OCI-LY1 (cell line): ENCODE measurements at regions not wholly inside any gene's neighbourhood (a gene's known extent, or its start where the extent isn't known, plus 50 kb on each side); places are given as distances from the start of the nearest gene placed in this dataset.

Experiments
- H2AFZ ChIP-seq: fragments of 200-600 bp; sonication (generic), shearing (Covaris generic); 2 replicates; pipeline ENCODE4 v1.6.0; 2014; ENCODE audit warnings: antibody characterized with exemption, mild to moderate bottlenecking, low read length
- H3F3A ChIP-seq: fragments of 200-600 bp; sonication (generic), shearing (Covaris generic); 2 replicates; pipeline ENCODE4 v1.6.0; 2014; ENCODE audit warnings: mild to moderate bottlenecking, antibody characterized with exemption, low read length, moderate library complexity; ENCODE audit not compliant: insufficient read depth
- H3K27ac ChIP-seq: fragments of 200-600 bp; sonication (generic); 2 replicates; pipeline ENCODE4 v1.5.1; 2014; ENCODE audit warnings: low read length, mixed run types, mild to moderate bottlenecking, low read depth; ENCODE audit not compliant: poor library complexity, severe bottlenecking
- H3K27me3 ChIP-seq: fragments of 200-600 bp; sonication (generic); 2 replicates; pipeline ENCODE4 v1.6.0; 2014; ENCODE audit warnings: antibody characterized with exemption, mild to moderate bottlenecking, low read length, moderate library complexity; ENCODE audit not compliant: insufficient read depth
- H3K36me3 ChIP-seq: fragments of 200-600 bp; sonication (generic); 2 replicates; pipeline ENCODE4 v1.6.1; 2014; ENCODE audit warnings: mild to moderate bottlenecking, antibody characterized with exemption, low read length, moderate library complexity, mixed read lengths; ENCODE audit not compliant: insufficient read depth
- H3K4me1 ChIP-seq: fragments of 200-600 bp; sonication (generic); 2 replicates; pipeline ENCODE4 v1.5.1; 2014; ENCODE audit warnings: mild to moderate bottlenecking, low read length, moderate library complexity; ENCODE audit not compliant: insufficient read depth, severe bottlenecking
- H3K4me2 ChIP-seq: fragments of 200-600 bp; sonication (generic), shearing (Covaris generic); 2 replicates; pipeline ENCODE4 v1.6.1; 2014; ENCODE audit warnings: low read length
- H3K4me3 ChIP-seq: fragments of 200-600 bp; sonication (generic); 2 replicates; pipeline ENCODE4 v1.5.1; 2014; ENCODE audit warnings: low read length, low read depth, mild to moderate bottlenecking, mixed read lengths; ENCODE audit not compliant: poor library complexity, severe bottlenecking
- H3K79me2 ChIP-seq: fragments of 200-600 bp; shearing (Covaris generic); 2 replicates; pipeline ENCODE4 v1.6.1; 2016; ENCODE audit warnings: mixed run types, low read length, mixed read lengths; ENCODE audit not compliant: insufficient read depth
- H3K9ac ChIP-seq: fragments of 200-600 bp; sonication (generic), shearing (Covaris generic); 2 replicates; pipeline ENCODE4 v1.6.1; 2014; ENCODE audit warnings: mild to moderate bottlenecking, low read length, mixed read lengths
- H3K9me2 ChIP-seq: fragments of 200-600 bp; sonication (generic), shearing (Covaris generic); 2 replicates; pipeline ENCODE4 v1.6.1; 2014; ENCODE audit warnings: low read depth, mild to moderate bottlenecking, low read length, mixed read lengths
- H3K9me3 ChIP-seq: fragments of 200-600 bp; shearing (Covaris generic); 2 replicates; pipeline ENCODE4 v1.6.1; 2014; ENCODE audit warnings: low read length, mixed read lengths
- H4K20me1 ChIP-seq: fragments of 200-600 bp; sonication (generic), shearing (Covaris generic); 2 replicates; pipeline ENCODE4 v1.6.0; 2016; ENCODE audit warnings: mild to moderate bottlenecking, low read length; ENCODE audit not compliant: insufficient read depth
- EZH2 ChIP-seq: fragments of 200-600 bp; sonication (generic), shearing (Covaris generic); IDR thresholded peaks from 2 replicates; pipeline ENCODE4 v1.8.0; 2017; ENCODE audit warnings: borderline replicate concordance, mixed run types, mild to moderate bottlenecking, antibody characterized with exemption, low read length, moderate library complexity, mixed read lengths
- TF ChIP-seq, protein P1 (sequence below): fragments of 200-600 bp; sonication (generic), shearing (Covaris generic); IDR thresholded peaks from 2 replicates; pipeline ENCODE4 v1.5.1; 2017; ENCODE audit warnings: mild to moderate bottlenecking, antibody characterized with exemption, low read length, moderate library complexity, mixed read lengths

DNA sequence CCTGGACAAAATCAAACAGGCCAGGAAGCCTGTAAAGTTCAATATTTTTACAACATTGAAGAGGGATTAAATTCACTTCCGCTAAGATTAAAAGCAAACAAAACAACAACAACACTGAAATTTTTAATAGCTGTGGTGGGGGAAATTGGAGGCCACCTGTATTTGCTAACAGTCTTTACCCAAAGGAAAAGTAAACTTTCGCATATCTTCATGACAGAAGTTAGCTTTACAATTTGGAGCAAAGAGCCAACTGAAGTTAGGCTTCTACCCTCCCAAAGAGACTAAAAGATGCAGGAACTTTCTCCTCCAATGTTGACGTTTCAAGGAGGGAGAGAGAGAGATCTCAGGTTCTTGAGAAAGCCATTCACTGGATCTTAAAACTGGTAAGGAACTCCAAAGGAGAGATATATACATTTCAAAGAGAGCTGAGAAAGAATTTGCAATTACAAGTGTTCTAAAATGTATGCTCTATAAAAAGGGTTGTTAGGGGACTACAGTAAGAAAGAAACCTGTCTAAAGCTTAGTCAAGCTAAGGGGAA, 349.2 kb upstream of the CDH9 start:
- Histone ChIP-seq H3K36me3 (no peaks in the 10 kb centered on the region), H3K4me1 (no peaks in the 10 kb centered on the region), H3K27me3 (no peaks in the 10 kb centered on the region), H3K27ac (no peak overlapping the region), H3F3A (no peaks in the 10 kb centered on the region), H3K9me3 (no peaks in the 10 kb centered on the region), H4K20me1 (no peaks in the 10 kb centered on the region), H3K79me2 (no peaks in the 10 kb centered on the region), H3K9me2 (no peaks in the 10 kb centered on the region), H3K4me3 (no peak overlapping the region), H2AFZ (no peak overlapping the region), H3K4me2 (no peak overlapping the region), H3K9ac (no peak overlapping the region)
- TF ChIP-seq, protein P1, sequence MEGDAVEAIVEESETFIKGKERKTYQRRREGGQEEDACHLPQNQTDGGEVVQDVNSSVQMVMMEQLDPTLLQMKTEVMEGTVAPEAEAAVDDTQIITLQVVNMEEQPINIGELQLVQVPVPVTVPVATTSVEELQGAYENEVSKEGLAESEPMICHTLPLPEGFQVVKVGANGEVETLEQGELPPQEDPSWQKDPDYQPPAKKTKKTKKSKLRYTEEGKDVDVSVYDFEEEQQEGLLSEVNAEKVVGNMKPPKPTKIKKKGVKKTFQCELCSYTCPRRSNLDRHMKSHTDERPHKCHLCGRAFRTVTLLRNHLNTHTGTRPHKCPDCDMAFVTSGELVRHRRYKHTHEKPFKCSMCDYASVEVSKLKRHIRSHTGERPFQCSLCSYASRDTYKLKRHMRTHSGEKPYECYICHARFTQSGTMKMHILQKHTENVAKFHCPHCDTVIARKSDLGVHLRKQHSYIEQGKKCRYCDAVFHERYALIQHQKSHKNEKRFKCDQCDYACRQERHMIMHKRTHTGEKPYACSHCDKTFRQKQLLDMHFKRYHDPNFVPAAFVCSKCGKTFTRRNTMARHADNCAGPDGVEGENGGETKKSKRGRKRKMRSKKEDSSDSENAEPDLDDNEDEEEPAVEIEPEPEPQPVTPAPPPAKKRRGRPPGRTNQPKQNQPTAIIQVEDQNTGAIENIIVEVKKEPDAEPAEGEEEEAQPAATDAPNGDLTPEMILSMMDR: no peak
- TF ChIP-seq EZH2: no peak

DNA sequence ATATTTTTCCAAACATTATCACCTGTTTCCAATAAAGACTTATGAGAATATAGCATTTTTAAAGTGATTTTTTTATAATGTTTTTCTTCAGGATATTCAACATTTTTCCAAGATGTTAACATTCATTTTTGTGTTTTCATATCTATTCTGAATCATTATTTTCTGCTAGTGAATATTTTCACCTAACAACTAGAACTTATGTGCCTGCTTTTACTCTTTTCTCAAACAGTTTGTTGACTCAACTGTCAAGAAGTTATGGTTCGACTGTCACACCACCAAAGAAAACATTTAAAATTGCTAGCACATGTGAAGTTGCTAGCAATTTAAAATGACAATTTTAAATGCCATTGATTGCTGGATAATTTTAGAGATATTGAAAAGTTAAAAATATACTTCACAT, 343.3 kb upstream of the CDH9 start:
- no peak overlapping the region for H2AFZ ChIP-seq
- H3K79me2 ChIP-seq: no peaks in the 10 kb centered on the region
- H3K4me3 ChIP-seq: no peak overlapping the region
- H3K27ac ChIP-seq: no peak overlapping the region
- no peaks in the 10 kb centered on the region for H3K27me3 ChIP-seq
- no peak overlapping the region for H3K4me2 ChIP-seq
- no peaks in the 10 kb centered on the region for H4K20me1 ChIP-seq
- H3K9me2 ChIP-seq: no peaks in the 10 kb centered on the region
- no peak overlapping the region for H3K9ac ChIP-seq
- H3K9me3 ChIP-seq: no peaks in the 10 kb centered on the region
- no peak for TF ChIP-seq EZH2
- TF ChIP-seq, protein P1: no peak
- H3F3A ChIP-seq: no peaks in the 10 kb centered on the region
- H3K4me1 ChIP-seq: no peaks in the 10 kb centered on the region
- no peaks in the 10 kb centered on the region for H3K36me3 ChIP-seq

GRCh38 chr5:27377626-27378025, 339.2 kb upstream of the CDH9 start:
- Histone ChIP-seq H3K27me3 (no peaks in the 10 kb centered on the region), H3K4me3 (no peak overlapping the region), H3K9ac (no peak overlapping the region), H3K27ac (no peak overlapping the region), H3K9me2 (no peaks in the 10 kb centered on the region), H3K79me2 (no peaks in the 10 kb centered on the region), H3K9me3 (no peaks in the 10 kb centered on the region), H3F3A (no peaks in the 10 kb centered on the region), H3K4me2 (no peak overlapping the region), H4K20me1 (no peaks in the 10 kb centered on the region), H2AFZ (no peak overlapping the region), H3K36me3 (no peaks in the 10 kb centered on the region), H3K4me1 (no peaks in the 10 kb centered on the region)
- no peak for TF ChIP-seq EZH2
- TF ChIP-seq, protein P1: no peak
